ENCODE measurements at regions not wholly inside any gene's neighbourhood (a gene's known extent, or its start where the extent isn't known, plus 50 kb on each side); places are given as distances from the start of the nearest gene placed in this dataset.

DNA sequence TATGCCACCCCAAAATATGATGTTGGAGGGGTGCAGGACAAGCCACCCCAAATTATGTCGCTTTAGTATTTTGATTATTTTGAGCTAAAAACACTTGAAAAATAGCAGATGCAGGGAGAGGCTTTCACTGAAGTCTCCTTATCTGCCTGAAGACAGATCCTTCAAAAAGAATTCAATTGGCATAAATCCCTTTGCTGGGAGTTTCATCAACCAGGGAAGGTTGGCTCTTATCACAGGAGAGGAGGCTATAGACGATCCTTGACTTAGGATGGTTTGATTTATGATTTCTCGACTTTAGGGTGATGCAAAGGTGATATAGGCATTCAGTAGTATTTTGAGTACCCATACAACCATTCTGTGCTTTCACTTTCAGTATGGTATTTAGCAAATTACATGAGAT, 97.8 kb upstream of the CAMK1G start:
- Histone ChIP-seq H3F3A (ENCODE audit: low read depth) (no peaks in the 10 kb centered on the region), H3K4me3 (ENCODE audit: low read length, poor library complexity, severe bottlenecking) (no peak overlapping the region), H3K4me2 (ENCODE audit: low read depth, low read length, poor library complexity, severe bottlenecking) (no peak overlapping the region), H3K4me1 (ENCODE audit: insufficient read depth, low read length, poor library complexity, severe bottlenecking) (no peaks in the 10 kb centered on the region), H3K9ac (ENCODE audit: low read depth, low read length, poor library complexity, severe bottlenecking) (no peak overlapping the region), H3K27me3 (ENCODE audit: insufficient read depth, low read length, poor library complexity, severe bottlenecking) (no peaks in the 10 kb centered on the region), H3K9me3 (ENCODE audit: insufficient read depth, low read depth, low read length) (no peaks in the 10 kb centered on the region), H3K9me2 (replicated peaks; ENCODE audit: low read depth, low read length) (no peaks in the 10 kb centered on the region), H4K20me1 (ENCODE audit: insufficient read depth, low read length, poor library complexity, severe bottlenecking) (no peaks in the 10 kb centered on the region), H2AFZ (ENCODE audit: low read length) (no peak overlapping the region), H3K36me3 (ENCODE audit: insufficient read depth, low read length) (no peaks in the 10 kb centered on the region), H3K79me2 (ENCODE audit: insufficient read depth, low read length) (no peaks in the 10 kb centered on the region)
- TF ChIP-seq EZH2phosphoT487 (IDR thresholded peaks at IDR 0.05; ENCODE audit: borderline replicate concordance) = no peak
- TF ChIP-seq, protein P1, sequence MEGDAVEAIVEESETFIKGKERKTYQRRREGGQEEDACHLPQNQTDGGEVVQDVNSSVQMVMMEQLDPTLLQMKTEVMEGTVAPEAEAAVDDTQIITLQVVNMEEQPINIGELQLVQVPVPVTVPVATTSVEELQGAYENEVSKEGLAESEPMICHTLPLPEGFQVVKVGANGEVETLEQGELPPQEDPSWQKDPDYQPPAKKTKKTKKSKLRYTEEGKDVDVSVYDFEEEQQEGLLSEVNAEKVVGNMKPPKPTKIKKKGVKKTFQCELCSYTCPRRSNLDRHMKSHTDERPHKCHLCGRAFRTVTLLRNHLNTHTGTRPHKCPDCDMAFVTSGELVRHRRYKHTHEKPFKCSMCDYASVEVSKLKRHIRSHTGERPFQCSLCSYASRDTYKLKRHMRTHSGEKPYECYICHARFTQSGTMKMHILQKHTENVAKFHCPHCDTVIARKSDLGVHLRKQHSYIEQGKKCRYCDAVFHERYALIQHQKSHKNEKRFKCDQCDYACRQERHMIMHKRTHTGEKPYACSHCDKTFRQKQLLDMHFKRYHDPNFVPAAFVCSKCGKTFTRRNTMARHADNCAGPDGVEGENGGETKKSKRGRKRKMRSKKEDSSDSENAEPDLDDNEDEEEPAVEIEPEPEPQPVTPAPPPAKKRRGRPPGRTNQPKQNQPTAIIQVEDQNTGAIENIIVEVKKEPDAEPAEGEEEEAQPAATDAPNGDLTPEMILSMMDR (conservative IDR thresholded peaks at IDR 0.05; ENCODE audit: low read length) = no peak

DNA sequence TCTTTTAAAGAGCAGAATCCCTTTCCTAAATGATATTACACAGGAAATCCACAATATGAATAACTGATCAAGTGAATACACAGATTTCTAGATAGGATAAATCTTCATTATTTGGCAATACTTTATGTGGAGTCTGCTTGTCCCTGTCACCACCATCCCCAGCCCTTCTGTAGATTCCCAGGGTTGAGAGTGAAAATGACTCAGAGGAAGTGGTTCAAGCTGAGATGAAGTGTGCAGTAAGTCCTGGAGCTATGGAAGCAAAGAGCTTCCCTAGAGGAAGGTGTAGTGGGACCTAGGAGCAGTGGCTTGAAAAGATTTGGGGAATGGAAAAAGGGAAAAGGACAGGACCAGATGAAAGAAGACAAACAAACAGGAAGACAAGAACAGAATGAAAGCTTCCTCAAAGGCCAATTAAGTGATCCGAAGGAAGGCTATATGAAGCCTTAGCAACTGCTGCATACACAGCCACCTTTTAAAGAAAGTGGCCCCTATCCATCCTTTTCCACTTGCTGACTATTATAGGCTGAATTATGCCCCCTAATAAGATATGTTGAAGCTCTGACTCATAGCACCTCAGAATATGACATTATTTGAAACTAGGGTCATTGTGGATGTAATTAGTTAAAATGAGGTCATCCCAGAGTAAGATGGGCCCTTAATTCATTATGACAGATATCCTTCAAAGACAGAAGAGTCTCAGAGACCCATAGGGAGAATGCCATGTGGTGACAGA, 96.5 kb upstream of the CAMK1G start:
- Histone ChIP-seq H3F3A (ENCODE audit: low read depth) (no peaks in the 10 kb centered on the region), H3K9me3 (ENCODE audit: insufficient read depth, low read depth, low read length) (no peaks in the 10 kb centered on the region), H3K4me3 (ENCODE audit: low read length, poor library complexity, severe bottlenecking) (no peak overlapping the region), H3K4me1 (ENCODE audit: insufficient read depth, low read length, poor library complexity, severe bottlenecking) (no peaks in the 10 kb centered on the region), H4K20me1 (ENCODE audit: insufficient read depth, low read length, poor library complexity, severe bottlenecking) (no peaks in the 10 kb centered on the region), H3K9ac (ENCODE audit: low read depth, low read length, poor library complexity, severe bottlenecking) (no peak overlapping the region), H3K4me2 (ENCODE audit: low read depth, low read length, poor library complexity, severe bottlenecking) (no peak overlapping the region), H3K9me2 (replicated peaks; ENCODE audit: low read depth, low read length) (no peaks in the 10 kb centered on the region), H3K36me3 (ENCODE audit: insufficient read depth, low read length) (no peaks in the 10 kb centered on the region), H2AFZ (ENCODE audit: low read length) (no peak overlapping the region), H3K79me2 (ENCODE audit: insufficient read depth, low read length) (no peaks in the 10 kb centered on the region), H3K27me3 (ENCODE audit: insufficient read depth, low read length, poor library complexity, severe bottlenecking) (no peaks in the 10 kb centered on the region)
- TF ChIP-seq, protein P1 (conservative IDR thresholded peaks at IDR 0.05; ENCODE audit: low read length) = no peak
- no peak for TF ChIP-seq EZH2phosphoT487 (IDR thresholded peaks at IDR 0.05; ENCODE audit: borderline replicate concordance)

DNA sequence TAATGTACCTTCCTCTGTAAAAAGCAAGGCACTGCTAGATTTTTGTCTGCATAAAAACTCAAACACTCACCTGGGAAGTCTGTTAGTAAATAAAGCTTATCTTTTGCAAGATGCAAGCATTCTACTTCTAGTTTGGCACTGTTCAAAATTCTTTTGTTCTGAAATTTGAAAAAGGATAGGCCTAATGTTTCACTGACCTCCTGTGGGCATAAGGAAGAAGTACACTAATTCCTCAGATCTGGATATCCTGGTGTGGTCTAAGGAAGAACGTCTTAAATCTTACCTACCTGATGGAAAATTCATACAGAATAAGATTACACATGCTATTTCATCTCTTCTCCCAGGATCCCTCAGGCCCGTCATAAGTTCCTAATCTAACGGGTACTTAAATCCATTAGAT, 93.5 kb upstream of the CAMK1G start:
- Histone ChIP-seq H3K9me3 (ENCODE audit: insufficient read depth, low read depth, low read length) (no peaks in the 10 kb centered on the region), H3K79me2 (ENCODE audit: insufficient read depth, low read length) (no peaks in the 10 kb centered on the region), H3K36me3 (ENCODE audit: insufficient read depth, low read length) (no peaks in the 10 kb centered on the region), H3K4me2 (ENCODE audit: low read depth, low read length, poor library complexity, severe bottlenecking) (no peak overlapping the region), H3K27me3 (ENCODE audit: insufficient read depth, low read length, poor library complexity, severe bottlenecking) (no peaks in the 10 kb centered on the region), H3K4me1 (ENCODE audit: insufficient read depth, low read length, poor library complexity, severe bottlenecking) (no peaks in the 10 kb centered on the region), H4K20me1 (ENCODE audit: insufficient read depth, low read length, poor library complexity, severe bottlenecking) (no peaks in the 10 kb centered on the region), H3F3A (ENCODE audit: low read depth) (no peaks in the 10 kb centered on the region), H3K4me3 (ENCODE audit: low read length, poor library complexity, severe bottlenecking) (no peak overlapping the region), H2AFZ (ENCODE audit: low read length) (no peak overlapping the region), H3K9me2 (replicated peaks; ENCODE audit: low read depth, low read length) (no peaks in the 10 kb centered on the region), H3K9ac (ENCODE audit: low read depth, low read length, poor library complexity, severe bottlenecking) (no peak overlapping the region)
- TF ChIP-seq, protein P1 (conservative IDR thresholded peaks at IDR 0.05; ENCODE audit: low read length) = 0 out of 2 replicates have a peak, but pooled peaks have one; percentile 15
- TF ChIP-seq EZH2phosphoT487 (IDR thresholded peaks at IDR 0.05; ENCODE audit: borderline replicate concordance) = no peak

Data from Loucy (cell line).